Breast epithelium (tissue), 3 donors: ENCODE measurements at regions not wholly inside any gene's neighbourhood (a gene's known extent, or its start where the extent isn't known, plus 50 kb on each side); places are given as distances from the start of the nearest gene placed in this dataset.

Experiments used
- CTCF ChIP-seq, 3 donors: fragments of 450-650 bp; IDR thresholded peaks; one replicate each; pipeline ENCODE4 v1.5.1; 2016 to 2017; ENCODE audit warnings: antibody characterized with exemption in 3 of 3, mild to moderate bottlenecking in 3 of 3, moderate library complexity in 3 of 3
- POLR2A ChIP-seq: fragments of 450-650 bp; IDR thresholded peaks from one replicate; pipeline ENCODE4 v1.6.1; 2016; ENCODE audit warnings: antibody characterized with exemption, mild to moderate bottlenecking, moderate library complexity
- POLR2AphosphoS5 ChIP-seq, 3 donors: sonication (generic); formaldehyde crosslinking; IDR thresholded peaks; one replicate each; pipeline ENCODE4 v1.6.1; 2017; ENCODE audit warnings: antibody characterized with exemption in 3 of 3

- TF ChIP-seq CTCF (IDR thresholded peaks at IDR 0.05) = no peak
- TF ChIP-seq POLR2A = no peak
- TF ChIP-seq POLR2AphosphoS5 (IDR thresholded peaks at IDR 0.05) = no peak
Observed at GRCh38 chr9:80995759-80996158, 693.6 kb downstream of the TLE1 start.
